Pancreas (tissue), 10 donors: ENCODE measurements at regions not wholly inside any gene's neighbourhood (a gene's known extent, or its start where the extent isn't known, plus 50 kb on each side); places are given as distances from the start of the nearest gene placed in this dataset.
"Not testable (repeated sequence)": the region's sequence is repeated elsewhere in the genome, so short reads cannot be mapped to it uniquely, and the experiment has no call there.

Experiments used
- ATAC-seq, 4 donors: fragments of 200-7000 bp; cut with Tn5 transposase; one replicate each; pipeline versions ENCODE4 v1.8.0 to v1.9.1; 2020; ENCODE audit warnings: mild to moderate bottlenecking in 4 of 4, moderate library complexity in 4 of 4
- DNase-seq, 6 donors: peaks; one replicate each; pipeline ENCODE4 v3.0.0-alpha.2; 2020
- FAIRE-seq: peaks from 2 replicates; lab custom pipeline; 2012; peaks lifted over from hg19 to GRCh38; lab: Jason Lieb, UNC
- H3K27ac ChIP-seq, 4 donors: fragments of 200-600 bp; sonication (generic); 1 replicate in 3 of 4; 2 replicates in 1 of 4; pipeline versions ENCODE4 v1.5.0 to v1.8.0; 2020
- H3K27me3 ChIP-seq, 4 donors: fragments of 200-600 bp; one replicate each; pipeline ENCODE4 v1.8.0; 2021
- H3K36me3 ChIP-seq, 3 donors: fragments of 200-600 bp; sonication (generic) in 1 of 3; one replicate each; pipeline versions ENCODE4 v1.5.0 to v1.8.0; 2020 to 2021
- H3K4me1 ChIP-seq, 3 donors: fragments of 200-600 bp; one replicate each; pipeline ENCODE4 v1.8.0; 2021
- H3K4me3 ChIP-seq, 4 donors: fragments of 200-600 bp; sonication (generic) in 2 of 4; one replicate each; pipeline versions ENCODE4 v1.5.0 to v1.8.0; 2020 to 2021
- H3K9me3 ChIP-seq, 4 donors: fragments of 200-600 bp; one replicate each; pipeline ENCODE4 v1.8.0; 2021
- CTCF ChIP-seq, 4 donors: fragments of 200-600 bp; sonication (generic) in 3 of 4; IDR thresholded peaks; one replicate each; pipeline versions ENCODE4 v1.5.0 to v1.8.0; 2021; ENCODE audit warnings: antibody characterized with exemption in 4 of 4
- WGBS, 2 donors: extraction: QIAGEN DNeasy Blood & Tissue Kit; methylation state at CpG; one replicate each; pipeline ENCODE4 v1.1.7; 2013; 5-methylcytosine and 5-hydroxymethylcytosine counted together
- intact Hi-C, 3 donors: fragments of 100-400 bp; cut with DNase I; formaldehyde crosslinking; loops; one replicate each; pipeline versions ENCODE4 v1.11.1 to v1.14.2; 2022
- donor health status: healthy with polysubstance abuse.
- donor health status: DM: no; HTN: no; CAD: no; lungs with moderate emphysema.
- donor health status: DM: no; HTN: no; CAD: no.
- donor health status: control.
- donor health status: control.
- donor health status: Bipolar disorder and iron deficiency.
- donor health status: DM: yes; HTN: yes; CAD: no.
- donor health status: DM: no; HTN: no; CAD: no.
- donor health status: DM: no; HTN: no; CAD: no.
- donor health status: DM: yes; HTN: yes; CAD: no.

DNA sequence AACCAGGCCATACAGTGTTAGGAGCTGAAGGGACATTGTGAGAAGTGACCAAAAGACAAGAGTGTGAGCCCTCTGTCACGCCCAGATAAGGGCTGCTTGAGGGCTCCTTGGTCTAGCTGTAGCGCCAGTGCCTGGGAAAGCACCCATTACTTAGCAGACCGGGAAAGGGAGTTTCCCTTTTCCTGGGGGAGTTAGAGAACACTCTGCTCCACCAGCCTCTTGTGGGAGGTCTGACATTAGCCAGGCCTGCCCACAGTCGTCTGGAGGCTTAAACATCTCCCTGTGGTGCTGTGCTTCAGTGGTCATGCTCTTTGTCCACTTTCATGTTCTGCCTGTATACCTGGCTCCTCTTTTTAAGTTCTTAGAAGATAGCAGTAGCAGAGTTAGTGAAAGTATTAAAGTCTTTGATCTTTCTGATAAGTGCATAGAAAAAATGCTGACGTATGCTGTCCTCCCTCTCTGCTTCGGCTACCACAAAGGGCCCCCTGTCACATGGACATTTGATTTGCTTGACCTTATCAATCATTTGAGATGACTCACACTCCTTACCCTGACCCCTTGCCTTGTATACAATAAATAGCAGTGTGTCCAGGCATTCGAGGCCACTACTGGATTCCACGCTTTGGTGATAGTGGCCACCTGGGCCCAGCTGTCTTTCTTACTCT, 201.5 kb upstream of the ECI2 start:
- intact Hi-C loops = no loop called here
- no peak for DNase-seq
- WGBS, 2 donors = 61% methylated on average over 8 of the region's 8 CpGs
- H3K4me1 ChIP-seq = no peaks in the 10 kb centered on the region
- H3K9me3 ChIP-seq = no peaks in the 10 kb centered on the region
- H3K36me3 ChIP-seq = no peaks in the 10 kb centered on the region
- no peaks in the 10 kb centered on the region for H3K27me3 ChIP-seq
- TF ChIP-seq CTCF (IDR thresholded peaks at IDR 0.05) = no peak
- H3K27ac ChIP-seq = no peak overlapping the region
- no peak for FAIRE-seq
- ATAC-seq = no peak
- H3K4me3 ChIP-seq = no peak overlapping the region

DNA sequence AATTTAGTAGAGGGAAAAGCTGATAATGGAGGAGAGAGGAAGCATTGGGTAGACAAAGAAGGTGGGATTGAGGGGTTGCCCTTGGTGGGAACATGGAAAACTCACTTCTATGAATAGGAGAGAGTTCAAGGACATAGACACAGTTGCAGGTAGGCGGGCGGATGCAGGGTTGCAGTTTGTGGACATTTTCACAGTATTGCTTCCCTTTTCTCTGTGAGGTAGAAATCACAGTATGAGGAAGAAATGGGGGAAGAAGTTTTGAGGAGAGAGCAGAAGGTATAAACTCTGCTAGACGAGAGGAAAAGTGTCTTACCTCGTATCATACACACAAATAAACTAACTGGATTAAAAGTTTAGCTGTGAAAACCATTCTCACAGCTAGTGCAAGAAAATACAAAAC, 200.7 kb upstream of the ECI2 start:
- no peaks in the 10 kb centered on the region for H3K36me3 ChIP-seq
- FAIRE-seq (no peak), DNase-seq (no peak), ATAC-seq (no peak)
- 70 to 78% methylated on average over 4 of the region's 4 CpGs for WGBS, 2 donors
- H3K4me3 ChIP-seq = no peak overlapping the region
- no peak overlapping the region for H3K27ac ChIP-seq
- intact Hi-C loops = no loop called here
- TF ChIP-seq CTCF (IDR thresholded peaks at IDR 0.05) = no peak
- H3K4me1 ChIP-seq = no peaks in the 10 kb centered on the region
- H3K9me3 ChIP-seq = no peaks in the 10 kb centered on the region
- H3K27me3 ChIP-seq = no peaks in the 10 kb centered on the region

DNA sequence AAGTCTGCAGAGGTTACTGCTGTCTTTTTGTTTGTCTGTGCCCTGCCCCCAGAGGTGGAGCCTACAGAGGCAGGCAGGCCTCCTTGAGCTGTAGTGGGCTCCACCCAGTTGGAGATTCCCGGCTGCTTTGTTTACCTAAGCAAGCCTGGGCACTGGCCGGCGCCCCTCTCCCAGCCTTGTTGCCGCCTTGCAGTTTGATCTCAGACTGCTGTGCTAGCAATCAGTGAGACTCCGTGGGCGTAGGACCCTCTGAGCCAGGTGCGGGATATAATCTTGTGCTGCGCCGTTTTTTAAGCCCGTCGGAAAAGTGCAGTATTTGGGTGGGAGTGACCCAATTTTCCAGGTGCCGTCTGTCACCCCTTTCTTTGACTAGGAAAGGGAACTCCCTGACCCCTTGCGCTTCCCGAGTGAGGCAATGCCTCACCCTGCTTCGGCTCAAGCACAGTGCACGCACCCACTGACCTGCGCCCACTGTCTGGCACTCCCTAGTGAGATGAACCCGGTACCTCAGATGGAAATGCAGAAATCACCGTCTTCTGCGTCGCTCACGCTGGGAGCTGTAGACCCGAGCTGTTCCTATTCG, 198.9 kb upstream of the ECI2 start:
- H3K27me3 ChIP-seq, DNase-seq, FAIRE-seq, H3K27ac ChIP-seq, H3K36me3 ChIP-seq, intact Hi-C loops, H3K4me1 ChIP-seq, H3K9me3 ChIP-seq, H3K4me3 ChIP-seq, ATAC-seq: not testable (repeated sequence)
- 65 to 80% methylated on average over 24 of the region's 24 CpGs for WGBS, 2 donors

DNA sequence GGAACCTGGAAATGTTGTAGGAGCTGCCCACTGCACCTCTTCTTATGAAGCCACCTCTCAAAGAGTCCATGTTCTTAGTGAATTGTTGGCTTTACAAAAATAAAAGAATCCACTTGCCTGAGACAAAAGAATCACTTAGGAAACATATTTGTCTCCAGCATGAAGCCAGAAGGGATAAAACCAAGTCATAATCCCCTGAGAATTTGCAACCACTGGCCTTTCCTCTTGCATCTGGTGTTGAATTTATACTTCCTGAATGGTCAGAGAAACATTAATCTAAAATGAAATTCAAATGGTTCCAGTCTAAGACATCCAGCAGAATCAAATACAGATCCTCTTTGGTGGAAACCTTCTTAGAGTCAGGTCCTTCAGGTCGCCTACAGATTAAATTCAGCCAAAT, 192.5 kb upstream of the ECI2 start:
- no peak for FAIRE-seq
- H3K9me3 ChIP-seq = no peaks in the 10 kb centered on the region
- no peak for DNase-seq
- H3K4me1 ChIP-seq = no peaks in the 10 kb centered on the region
- 69 to 76% methylated on average over 1 of the region's 1 CpG for WGBS, 2 donors
- no peak overlapping the region for H3K27ac ChIP-seq
- ATAC-seq = no peak
- H3K27me3 ChIP-seq = no peaks in the 10 kb centered on the region
- intact Hi-C loops = no loop called here
- no peaks in the 10 kb centered on the region for H3K36me3 ChIP-seq
- no peak for TF ChIP-seq CTCF (IDR thresholded peaks at IDR 0.05)
- H3K4me3 ChIP-seq = no peak overlapping the region

DNA sequence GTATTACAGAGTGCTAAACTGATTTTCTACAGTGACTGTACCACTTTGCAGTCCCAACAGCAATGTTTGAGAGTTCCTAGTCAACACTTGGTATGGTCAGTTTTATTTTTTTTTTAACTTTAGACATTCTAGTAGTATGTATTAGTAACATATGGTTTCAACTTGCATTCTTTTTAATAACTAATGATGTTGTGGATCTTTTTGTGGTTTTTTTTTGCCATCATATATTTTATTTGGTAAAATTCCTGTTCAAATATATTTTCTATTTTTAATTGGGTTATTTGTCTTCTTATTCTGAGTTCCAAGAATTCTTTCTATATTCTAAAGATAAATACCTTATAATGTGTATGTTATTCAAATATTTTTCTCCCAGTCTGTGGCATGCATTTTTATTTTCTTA, 189.4 kb upstream of the ECI2 start:
- no peak overlapping the region for H3K27ac ChIP-seq
- H3K27me3 ChIP-seq = no peaks in the 10 kb centered on the region
- no peaks in the 10 kb centered on the region for H3K36me3 ChIP-seq
- no peaks in the 10 kb centered on the region for H3K9me3 ChIP-seq
- DNase-seq = no peak
- ATAC-seq = no peak
- intact Hi-C loops = no loop called here
- no peak overlapping the region for H3K4me3 ChIP-seq
- no peak for FAIRE-seq
- no peak for TF ChIP-seq CTCF (IDR thresholded peaks at IDR 0.05)
- H3K4me1 ChIP-seq = peaks cover 0 to 9% (median 0%) of the 10 kb centered on the region in 3 donors
